Frontal cortex (tissue), 3 donors: ENCODE measurements at regions not wholly inside any gene's neighbourhood (a gene's known extent, or its start where the extent isn't known, plus 50 kb on each side); places are given as distances from the start of the nearest gene placed in this dataset.
"Not testable (repeated sequence)": the region's sequence is repeated elsewhere in the genome, so short reads cannot be mapped to it uniquely, and the experiment has no call there.

Source experiments
- DNase-seq, 2 donors: peaks; one replicate each; pipeline ENCODE4 v3.0.0; 2012; ENCODE audit warnings: low spot score in 2 of 2
- FAIRE-seq: peaks from 2 replicates; lab custom pipeline; 2012; peaks lifted over from hg19 to GRCh38; lab: Jason Lieb, UNC
- donor health status: control.
- donor health status: control.
- donor health status: control.

GRCh38 chr5:96117771-96118651 is 156.4 kb upstream of the ELL2 start:
- DNase-seq, result no peak
- no peak for FAIRE-seq

- DNase-seq (no peak), FAIRE-seq (no peak)
These were observed 153.6 kb upstream of the ELL2 start for GRCh38 chr5:96115147-96115807.

- no peak for FAIRE-seq
- no peak for DNase-seq
These were observed 153.1 kb upstream of the ELL2 start for GRCh38 chr5:96114736-96115135.

- FAIRE-seq, result no peak
- no peak for DNase-seq
These were observed 151.7 kb upstream of the ELL2 start for GRCh38 chr5:96113170-96113939.

- FAIRE-seq (no peak), DNase-seq (no peak)
These were observed 151.1 kb upstream of the ELL2 start for GRCh38 chr5:96112703-96113102.

- DNase-seq (no peak), FAIRE-seq (no peak)
These were observed 150.5 kb upstream of the ELL2 start for GRCh38 chr5:96112123-96112670.

GRCh38 chr5:96111080-96111756 is 149.6 kb upstream of the ELL2 start:
- FAIRE-seq, result no peak

GRCh38 chr5:96110300-96110699 is 148.6 kb upstream of the ELL2 start:
- FAIRE-seq, result no peak
- DNase-seq, result no peak

More at GRCh38 chr5:96111080-96111756, 149.6 kb upstream of the ELL2 start:
- no peak for DNase-seq

- not testable (repeated sequence) for DNase-seq, FAIRE-seq
These were observed 147.0 kb upstream of the ELL2 start for GRCh38 chr5:96108629-96109028.

- not testable (repeated sequence) for DNase-seq, FAIRE-seq
These were observed 142.2 kb upstream of the ELL2 start for GRCh38 chr5:96103829-96104228.

GRCh38 chr5:96101358-96102089 is 139.9 kb upstream of the ELL2 start:
- no peak for DNase-seq
- FAIRE-seq, result no peak

GRCh38 chr5:96097488-96097887 is 135.8 kb upstream of the ELL2 start:
- not testable (repeated sequence) for DNase-seq, FAIRE-seq

- DNase-seq (no peak), FAIRE-seq (no peak)
These were observed 135.1 kb upstream of the ELL2 start for GRCh38 chr5:96096724-96097123.

- FAIRE-seq (no peak), DNase-seq (no peak)
These were observed 133.3 kb upstream of the ELL2 start for GRCh38 chr5:96094904-96095303.

- DNase-seq, result no peak
- FAIRE-seq, result no peak
These were observed 132.3 kb upstream of the ELL2 start for GRCh38 chr5:96093890-96094381.

- FAIRE-seq (no peak), DNase-seq (no peak)
These were observed 131.7 kb upstream of the ELL2 start for GRCh38 chr5:96093340-96093739.

GRCh38 chr5:96091874-96092273 is 130.2 kb upstream of the ELL2 start:
- no peak for DNase-seq
- FAIRE-seq, result no peak

GRCh38 chr5:96090215-96090614 is 128.6 kb upstream of the ELL2 start:
- no peak for FAIRE-seq
- no peak for DNase-seq
